ENCODE measurements at regions not wholly inside any gene's neighbourhood (a gene's known extent, or its start where the extent isn't known, plus 50 kb on each side); places are given as distances from the start of the nearest gene placed in this dataset.
"Not testable (repeated sequence)": the region's sequence is repeated elsewhere in the genome, so short reads cannot be mapped to it uniquely, and the experiment has no call there.

DNA sequence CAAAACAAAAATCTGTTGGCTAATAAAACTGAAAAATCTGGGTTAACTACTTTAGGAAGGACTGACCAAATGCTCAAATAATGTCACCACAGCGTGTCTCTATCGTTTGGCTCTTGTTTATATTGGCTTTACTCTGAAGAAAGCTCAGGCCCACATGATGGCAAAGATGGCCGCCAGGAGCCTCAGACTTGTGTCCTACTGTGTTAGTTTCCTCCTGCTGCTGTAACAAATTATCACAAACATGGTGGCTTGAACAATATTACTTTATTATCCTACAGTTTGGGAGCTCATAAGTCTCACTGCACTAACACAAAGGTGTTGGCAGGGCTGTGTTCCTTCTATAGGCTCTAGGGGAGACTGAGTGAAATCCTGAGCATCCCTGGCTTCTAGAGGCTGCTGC is 303.0 kb downstream of the DAD1 start:
- no peak for DNase-seq

GRCh38 chr14:22282949-22283348 is 306.1 kb downstream of the DAD1 start:
- DNase-seq, result no peak

DNA sequence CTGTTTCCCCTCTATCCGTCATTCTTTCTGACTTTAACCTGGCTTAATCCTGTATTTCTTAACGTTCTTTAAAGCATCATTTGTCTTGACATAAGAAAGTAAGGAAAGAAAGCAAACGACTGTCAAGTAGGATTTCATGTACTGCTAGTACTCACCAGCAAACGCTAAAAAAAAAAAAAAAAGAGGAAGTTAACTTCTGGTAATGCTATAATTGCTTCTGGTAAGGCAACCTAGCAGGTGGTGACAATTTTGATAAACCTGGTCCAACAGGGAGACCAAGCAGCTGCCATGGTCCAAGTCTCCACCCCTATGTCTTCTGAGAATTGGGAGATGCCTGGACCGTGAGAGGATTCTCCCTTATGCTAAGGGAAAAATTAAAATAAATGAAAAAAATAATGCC is 306.6 kb downstream of the DAD1 start:
- peak; percentile 10 to 62 (median 62) for DNase-seq

GRCh38 chr14:22281447-22281874 is 307.6 kb downstream of the DAD1 start:
- peak in 2 of 3 donors; percentile 25 to 30 for DNase-seq

DNA sequence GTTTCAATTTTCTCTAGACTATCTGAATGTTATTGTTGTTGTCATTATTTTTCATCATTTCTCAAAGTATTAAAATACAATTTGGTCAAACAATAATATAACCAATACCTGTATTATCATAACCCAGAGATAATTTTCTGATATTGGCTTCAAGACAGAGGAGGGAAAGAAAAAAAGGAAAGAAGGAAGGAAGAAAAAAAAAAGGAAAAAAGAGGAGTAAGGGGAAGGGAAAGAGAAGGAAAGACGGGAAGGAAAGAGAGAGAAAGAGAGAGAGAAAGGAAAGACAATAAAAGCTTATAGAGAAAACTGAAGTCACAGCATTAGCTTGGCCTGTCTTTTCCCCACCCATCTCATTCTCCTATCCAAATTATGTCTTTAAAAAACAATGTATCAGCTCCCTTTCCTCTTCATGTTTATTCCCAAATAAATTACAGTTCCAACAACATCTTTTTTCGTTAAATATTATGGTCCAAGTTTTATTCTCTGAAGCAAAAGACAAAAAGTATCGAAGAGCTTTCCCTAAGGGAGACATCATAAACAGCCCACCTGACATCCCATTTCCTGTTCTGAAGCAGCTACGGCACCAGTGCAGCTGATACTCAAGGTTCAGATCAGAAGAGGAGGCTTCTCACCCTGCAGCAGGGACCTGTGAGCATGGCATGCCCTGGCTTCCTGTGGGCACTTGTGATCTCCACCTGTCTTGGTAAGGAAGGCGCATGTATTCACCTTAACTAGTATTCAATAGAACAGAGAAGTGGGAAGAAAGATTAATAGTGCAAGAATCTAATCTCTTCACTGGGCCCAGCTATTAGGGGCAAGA is 308.3 kb downstream of the DAD1 start:
- DNase-seq, result no peak

- DNase-seq, result peak; percentile 37 to 55 (median 43)
These were observed 311.9 kb downstream of the DAD1 start for GRCh38 chr14:22276913-22277816.

- no peak for DNase-seq
These were observed 316.9 kb downstream of the DAD1 start for GRCh38 chr14:22271838-22272799.

- peak; percentile 38 to 75 (median 46) for DNase-seq
These were observed 320.1 kb downstream of the DAD1 start for GRCh38 chr14:22268875-22269274.

- peak in 1 of 3 donors; percentile 12 for DNase-seq
These were observed 322.3 kb downstream of the DAD1 start for GRCh38 chr14:22266683-22267082.

GRCh38 chr14:22266142-22266442 is 322.9 kb downstream of the DAD1 start:
- DNase-seq, result no peak

- DNase-seq, result peak; percentile 76 to 90 (median 81)
These were observed 323.5 kb downstream of the DAD1 start for GRCh38 chr14:22265319-22266141.

GRCh38 chr14:22264759-22265158 is 324.3 kb downstream of the DAD1 start:
- no peak for DNase-seq

- DNase-seq, result peak in 1 of 3 donors; percentile 34
These were observed 325.1 kb downstream of the DAD1 start for GRCh38 chr14:22263961-22264360.

- peak in 1 of 3 donors; percentile 32 for DNase-seq
These were observed 326.1 kb downstream of the DAD1 start for GRCh38 chr14:22262881-22263280.

DNA sequence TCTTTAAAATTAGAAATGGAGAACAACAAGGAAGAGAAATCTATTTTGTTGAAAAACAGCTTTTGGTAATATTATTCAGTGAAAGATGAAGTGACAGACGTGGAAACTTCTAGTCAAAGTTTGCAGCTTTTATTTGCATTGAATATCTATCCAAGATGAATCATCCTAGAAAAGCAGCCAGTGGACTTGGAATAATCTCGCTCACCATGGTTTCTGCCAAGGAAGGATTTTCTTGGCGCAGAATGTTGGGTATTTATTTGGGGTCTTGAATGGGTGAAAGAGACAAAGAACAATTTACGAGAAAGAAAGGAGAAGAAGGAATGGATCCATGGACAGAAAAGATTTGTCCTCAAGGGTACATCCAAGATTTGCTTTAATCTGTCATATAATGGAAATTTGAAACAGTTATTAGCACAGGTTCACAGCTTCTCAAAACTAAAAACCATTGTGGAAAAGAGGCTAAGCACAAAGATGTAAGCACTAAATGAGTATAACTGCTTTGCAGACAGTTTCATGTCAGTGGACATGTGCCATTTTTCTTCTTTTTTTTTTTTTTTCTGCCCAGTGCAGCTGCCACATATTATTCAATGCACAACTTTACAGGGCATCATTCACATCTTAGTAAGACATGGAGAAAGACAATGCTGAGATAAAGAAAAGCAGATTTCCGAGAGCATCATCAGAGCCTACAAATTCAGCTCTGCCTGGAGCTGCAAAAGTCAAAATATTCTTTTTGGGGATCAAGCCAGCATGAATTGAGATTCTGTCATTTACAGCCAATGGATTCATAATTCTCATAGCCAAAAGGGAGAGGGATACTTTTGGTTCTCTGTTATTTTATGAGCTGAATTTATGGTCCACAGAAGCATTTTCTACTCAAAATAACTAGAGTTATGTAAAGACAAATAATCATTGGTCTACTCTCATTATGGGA is 333.7 kb downstream of the DAD1 start:
- DNase-seq, result no peak

DNA sequence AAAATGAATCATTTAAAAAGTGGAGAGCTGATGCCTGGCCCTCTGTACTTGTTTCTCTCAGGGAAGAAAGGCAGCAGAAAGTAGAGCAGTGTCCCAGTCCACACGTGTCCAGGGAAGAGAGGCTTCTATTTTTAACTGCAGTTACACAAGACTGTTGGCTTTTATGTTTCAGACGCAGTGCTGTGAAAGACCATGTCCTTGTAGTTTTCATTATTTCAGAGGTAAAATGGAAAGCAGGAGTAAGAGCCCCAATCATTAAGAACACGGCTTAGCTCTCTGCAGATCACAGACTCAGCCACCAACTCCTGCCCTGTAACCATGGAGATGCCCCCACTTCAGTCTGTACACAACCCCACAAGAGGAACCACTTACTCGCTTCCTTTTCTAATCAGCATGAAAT is 336.3 kb downstream of the DAD1 start:
- DNase-seq, result peak in 2 of 3 donors; percentile 27 to 29

DNA sequence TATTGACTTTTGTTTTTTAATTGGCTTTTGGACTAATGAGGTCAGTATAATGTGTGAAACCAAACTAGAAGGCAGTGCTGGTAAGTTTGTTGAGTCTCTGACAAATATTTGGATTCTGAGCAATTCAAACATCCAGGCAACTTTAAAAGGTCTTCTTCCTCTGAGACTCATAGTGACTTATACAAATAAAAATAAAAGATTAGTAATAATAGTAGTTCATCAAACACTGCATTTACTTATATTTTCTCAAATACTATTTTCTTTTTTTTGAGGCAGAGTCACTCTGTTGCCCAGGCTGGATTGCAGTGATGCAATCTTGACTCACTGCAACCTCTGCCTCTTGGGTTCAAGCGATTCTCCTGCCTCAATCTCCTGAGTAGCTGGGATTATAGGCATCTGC is 337.9 kb downstream of the DAD1 start:
- no peak for DNase-seq

DNA sequence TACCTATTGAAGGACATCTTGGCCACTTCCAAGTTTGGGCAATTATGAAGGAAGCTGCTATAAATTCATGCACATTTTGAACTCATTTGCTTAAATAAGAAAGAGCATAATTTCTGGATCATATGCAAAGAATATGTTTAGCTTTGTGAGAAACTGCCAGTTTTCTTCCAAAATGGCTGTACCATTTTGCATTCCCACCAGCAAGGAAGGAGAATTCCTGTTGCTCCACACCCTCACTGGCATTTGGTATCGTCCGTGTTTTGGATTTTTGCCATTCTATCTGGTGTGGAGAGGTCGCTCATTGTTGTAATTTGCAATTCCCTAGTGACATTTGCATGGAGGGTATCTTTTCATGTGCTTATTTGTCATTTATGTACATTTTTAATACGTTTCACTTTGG is 339.3 kb downstream of the DAD1 start:
- no peak for DNase-seq

DNA sequence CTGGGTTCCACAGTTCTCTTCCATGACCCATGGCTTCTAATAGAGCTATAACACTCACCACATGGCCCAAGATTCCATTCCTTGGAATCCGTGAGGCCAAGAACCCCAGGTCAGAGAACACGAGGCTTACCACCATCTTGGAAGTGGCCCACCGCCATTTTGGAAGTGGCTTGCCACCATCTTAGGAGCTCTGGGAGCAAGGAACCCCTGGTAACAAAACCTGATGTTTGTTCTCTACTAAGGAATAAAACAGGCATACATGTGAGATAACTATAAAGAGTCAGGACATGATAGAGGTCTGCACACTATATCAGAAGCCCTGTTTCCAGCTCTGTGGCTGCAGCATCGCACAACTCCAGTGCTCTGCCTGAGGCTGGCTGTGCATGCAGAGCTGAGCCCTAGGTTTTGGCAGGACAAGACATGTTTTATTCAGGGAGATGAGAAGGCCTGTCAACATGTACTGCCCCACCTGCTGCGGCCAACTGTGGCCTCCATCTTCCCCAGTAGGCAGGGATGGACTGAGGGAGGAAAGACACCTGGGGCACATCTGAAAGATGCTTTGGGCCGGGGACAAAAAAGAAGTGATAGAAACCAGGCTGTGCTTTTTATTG is 344.9 kb downstream of the DAD1 start:
- DNase-seq, result no peak

DNA sequence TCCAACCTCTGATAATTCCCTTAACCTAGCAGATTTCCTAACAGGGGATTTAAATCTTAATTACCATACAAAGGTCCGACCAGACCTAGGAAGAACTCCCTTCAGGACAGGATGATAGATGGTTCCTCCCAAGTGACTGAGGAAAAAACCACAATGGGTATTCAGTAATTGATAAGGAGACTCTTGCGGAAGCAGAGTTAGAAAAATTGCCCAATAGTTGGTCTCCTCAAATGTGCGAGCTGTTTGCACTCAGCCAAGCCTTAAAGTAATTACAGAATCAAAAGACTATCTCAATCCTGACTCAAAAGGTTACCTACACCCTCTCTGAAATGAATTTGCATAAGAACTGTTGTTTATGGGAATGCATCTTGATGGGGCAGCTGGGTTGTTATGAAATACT is 350.7 kb downstream of the DAD1 start:
- DNase-seq, result not testable (repeated sequence)

Data from suppressor macrophage treated with lipopolysaccharide for 1 hour (primary cell).